ENCODE measurements at regions not wholly inside any gene's neighbourhood (a gene's known extent, or its start where the extent isn't known, plus 50 kb on each side); places are given as distances from the start of the nearest gene placed in this dataset.

- DNase-seq (ENCODE audit: low read depth in 4 of 4, low spot score in 3 of 4): no peak
Measured at GRCh38 chr5:106185661-106186081, 1485.1 kb downstream of the EFNA5 start.

- no peak for DNase-seq (ENCODE audit: low read depth in 4 of 4, low spot score in 3 of 4)
Measured at GRCh38 chr5:106174903-106175302, 1495.8 kb downstream of the EFNA5 start.

GRCh38 chr5:106172681-106173532 lies 1497.8 kb downstream of the EFNA5 start:
- no peak for DNase-seq (ENCODE audit: low read depth in 4 of 4, low spot score in 3 of 4)

- no peak for DNase-seq (ENCODE audit: low read depth in 4 of 4, low spot score in 3 of 4)
Measured at GRCh38 chr5:106171708-106172107, 1499.0 kb downstream of the EFNA5 start.

GRCh38 chr5:106171132-106171531 lies 1499.6 kb downstream of the EFNA5 start:
- no peak for DNase-seq (ENCODE audit: low read depth in 4 of 4, low spot score in 3 of 4)

GRCh38 chr5:106167766-106168165 lies 1503.0 kb downstream of the EFNA5 start:
- no peak for DNase-seq (ENCODE audit: low read depth in 4 of 4, low spot score in 3 of 4)

- DNase-seq (ENCODE audit: low read depth in 4 of 4, low spot score in 3 of 4): no peak
Measured at GRCh38 chr5:106163233-106163632, 1507.5 kb downstream of the EFNA5 start.

- DNase-seq (ENCODE audit: low read depth in 4 of 4, low spot score in 3 of 4): no peak
Measured at GRCh38 chr5:106159616-106160015, 1511.1 kb downstream of the EFNA5 start.

GRCh38 chr5:106154280-106154716 lies 1516.4 kb downstream of the EFNA5 start:
- no peak for DNase-seq (ENCODE audit: low read depth in 4 of 4, low spot score in 3 of 4)

- no peak for DNase-seq (ENCODE audit: low read depth in 4 of 4, low spot score in 3 of 4)
Measured at GRCh38 chr5:106152569-106152968, 1518.2 kb downstream of the EFNA5 start.

- no peak for DNase-seq (ENCODE audit: low read depth in 4 of 4, low spot score in 3 of 4)
Measured at GRCh38 chr5:106142116-106142515, 1528.6 kb downstream of the EFNA5 start.

GRCh38 chr5:106140101-106140500 lies 1530.6 kb downstream of the EFNA5 start:
- no peak for DNase-seq (ENCODE audit: low read depth in 4 of 4, low spot score in 3 of 4)

- DNase-seq (ENCODE audit: low read depth in 4 of 4, low spot score in 3 of 4): no peak
Measured at GRCh38 chr5:106136061-106136460, 1534.7 kb downstream of the EFNA5 start.

GRCh38 chr5:106135473-106135872 lies 1535.3 kb downstream of the EFNA5 start:
- DNase-seq (ENCODE audit: low read depth in 4 of 4, low spot score in 3 of 4): no peak

GRCh38 chr5:106134549-106134948 lies 1536.2 kb downstream of the EFNA5 start:
- DNase-seq (ENCODE audit: low read depth in 4 of 4, low spot score in 3 of 4): no peak

GRCh38 chr5:106127985-106128384 lies 1542.8 kb downstream of the EFNA5 start:
- DNase-seq (ENCODE audit: low read depth in 4 of 4, low spot score in 3 of 4): no peak

GRCh38 chr5:106127341-106127781 lies 1543.4 kb downstream of the EFNA5 start:
- no peak for DNase-seq (ENCODE audit: low read depth in 4 of 4, low spot score in 3 of 4)

GRCh38 chr5:106121972-106122605 lies 1548.6 kb downstream of the EFNA5 start:
- DNase-seq (ENCODE audit: low read depth in 4 of 4, low spot score in 3 of 4): no peak

- no peak for DNase-seq (ENCODE audit: low read depth in 4 of 4, low spot score in 3 of 4)
Measured at GRCh38 chr5:106116682-106117081, 1554.1 kb downstream of the EFNA5 start.

- no peak for DNase-seq (ENCODE audit: low read depth in 4 of 4, low spot score in 3 of 4)
Measured at GRCh38 chr5:106113922-106114321, 1556.8 kb downstream of the EFNA5 start.

- DNase-seq (ENCODE audit: low read depth in 4 of 4, low spot score in 3 of 4): no peak
Measured at GRCh38 chr5:106106384-106106783, 1564.4 kb downstream of the EFNA5 start.

- DNase-seq (ENCODE audit: low read depth in 4 of 4, low spot score in 3 of 4): no peak
Measured at GRCh38 chr5:106097340-106097739, 1573.4 kb downstream of the EFNA5 start.

All from left renal pelvis (tissue), 4 donors.